ENCODE measurements at regions not wholly inside any gene's neighbourhood (a gene's known extent, or its start where the extent isn't known, plus 50 kb on each side); places are given as distances from the start of the nearest gene placed in this dataset.

- TF ChIP-seq CTCF (IDR thresholded peaks at IDR 0.05; ENCODE audit: low read depth, low read length, poor library complexity, severe bottlenecking) (no peak), EZH2phosphoT487 (IDR thresholded peaks at IDR 0.05; ENCODE audit: borderline replicate concordance, low read length) (no peak)
These were observed 1571.6 kb upstream of the PRR20A start for GRCh38 chr13:55569082-55569481.
